C4-2B (cell line): ENCODE measurements at regions not wholly inside any gene's neighbourhood (a gene's known extent, or its start where the extent isn't known, plus 50 kb on each side); places are given as distances from the start of the nearest gene placed in this dataset.

ENCODE experiments used
- H3K27ac ChIP-seq: fragments of 450-650 bp; 2 replicates; pipeline ENCODE4 v1.5.1; 2017
- CTCF ChIP-seq: fragments of 450-650 bp; conservative IDR thresholded peaks from 2 replicates; pipeline ENCODE4 v1.5.1; 2017; ENCODE audit warnings: mild to moderate bottlenecking
- ZFX ChIP-seq: fragments of 450-650 bp; IDR thresholded peaks from 2 replicates; pipeline ENCODE4 v1.6.1; 2017

GRCh38 chr17:56740481-56740880 lies 93.2 kb downstream of the C17orf67 start:
- TF ChIP-seq ZFX (no peak), CTCF (no peak)
- no peak overlapping the region for H3K27ac ChIP-seq
